NCI-H2227 (cell line): ENCODE measurements at regions not wholly inside any gene's neighbourhood (a gene's known extent, or its start where the extent isn't known, plus 50 kb on each side); places are given as distances from the start of the nearest gene placed in this dataset.
"Not testable (repeated sequence)": the region's sequence is repeated elsewhere in the genome, so short reads cannot be mapped to it uniquely, and the experiment has no call there.

ENCODE experiments used
- DNase-seq: peaks from one replicate; lab custom pipeline; 2025; ENCODE audit not compliant: unreplicated experiment; lab: John Stamatoyannopoulos, UW

GRCh38 chr2:194486326-194486725 lies 1170.7 kb upstream of the SLC39A10 start:
- no peak for DNase-seq

GRCh38 chr2:194483041-194483440 lies 1174.0 kb upstream of the SLC39A10 start:
- DNase-seq, result no peak

GRCh38 chr2:194465641-194466040 lies 1191.4 kb upstream of the SLC39A10 start:
- no peak for DNase-seq

GRCh38 chr2:194464964-194465638 lies 1191.9 kb upstream of the SLC39A10 start:
- no peak for DNase-seq

DNA sequence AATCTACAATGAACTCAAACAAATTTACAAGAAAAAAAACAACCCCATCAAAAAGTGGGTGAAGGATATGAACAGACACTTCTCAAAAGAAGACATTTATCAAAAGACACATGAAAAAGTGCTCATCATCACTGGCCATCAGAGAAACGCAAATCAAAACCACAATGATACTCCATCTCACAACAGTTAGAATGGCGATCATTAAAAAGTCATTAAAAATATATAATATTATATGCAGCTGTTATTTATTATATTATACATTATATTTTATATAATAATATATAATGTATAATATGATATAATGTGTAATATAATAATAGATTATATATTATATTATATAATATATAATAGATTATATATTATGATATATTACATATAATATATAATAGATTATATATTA lies 1194.1 kb upstream of the SLC39A10 start:
- DNase-seq, result not testable (repeated sequence)

DNA sequence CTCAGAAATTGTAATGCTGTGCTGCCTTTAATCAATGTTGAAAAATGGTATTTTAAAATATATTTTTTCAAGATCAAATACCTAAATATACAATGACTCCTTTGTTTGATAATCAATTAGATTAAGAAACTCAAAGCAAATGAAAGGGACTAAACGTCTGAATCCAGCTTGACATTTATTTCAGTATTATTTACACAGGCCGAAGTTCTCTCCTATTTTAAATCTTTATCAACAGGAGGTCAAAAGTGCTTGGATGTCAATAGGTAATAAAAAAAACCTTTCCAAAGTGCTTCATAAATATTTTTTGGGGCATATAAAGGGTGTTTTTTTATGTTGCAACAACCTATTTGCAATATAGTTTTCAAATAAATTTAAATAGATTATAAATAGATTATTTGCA lies 1201.7 kb upstream of the SLC39A10 start:
- DNase-seq, result no peak

DNA sequence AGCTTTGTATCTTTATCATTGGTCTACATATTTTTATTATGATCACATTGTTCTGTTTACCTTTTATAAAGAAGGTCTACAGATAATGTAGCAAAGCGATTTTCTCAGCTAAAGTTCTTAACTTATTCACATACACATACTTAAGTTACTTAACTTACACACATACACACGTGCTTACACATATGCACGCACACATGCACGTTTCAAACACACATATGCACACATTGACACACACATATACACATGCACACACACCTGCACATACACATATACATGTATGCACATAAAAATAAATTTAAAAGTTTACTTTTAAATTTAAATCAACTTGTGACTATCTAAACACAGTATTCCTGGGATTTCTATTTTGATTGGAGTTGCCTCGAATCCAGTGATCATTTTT lies 1204.5 kb upstream of the SLC39A10 start:
- no peak for DNase-seq

DNA sequence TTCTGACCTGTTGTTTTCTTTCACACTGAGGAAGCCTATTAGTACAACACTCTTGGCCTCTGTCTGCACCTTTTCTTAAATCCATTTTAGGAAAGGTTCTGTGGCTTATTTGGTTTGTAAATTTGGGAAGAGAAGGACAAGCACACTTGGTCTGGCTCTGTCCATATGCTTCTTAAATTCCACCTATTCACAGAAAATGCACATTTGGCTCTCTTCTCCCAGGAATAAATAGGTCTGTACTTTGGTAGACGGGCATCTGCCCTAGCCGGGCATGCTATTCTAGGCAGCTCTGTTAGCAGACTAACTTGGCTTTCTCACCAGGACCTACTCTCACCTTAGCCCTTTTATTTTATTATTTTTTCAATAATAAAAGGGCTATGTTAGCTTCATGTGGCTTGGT lies 1211.8 kb upstream of the SLC39A10 start:
- no peak for DNase-seq

GRCh38 chr2:194443926-194444325 lies 1213.1 kb upstream of the SLC39A10 start:
- no peak for DNase-seq

GRCh38 chr2:194424683-194425209 lies 1232.3 kb upstream of the SLC39A10 start:
- peak; percentile 47 for DNase-seq

GRCh38 chr2:194411221-194411620 lies 1245.8 kb upstream of the SLC39A10 start:
- no peak for DNase-seq

GRCh38 chr2:194395818-194396217 lies 1261.2 kb upstream of the SLC39A10 start:
- DNase-seq, result no peak

DNA sequence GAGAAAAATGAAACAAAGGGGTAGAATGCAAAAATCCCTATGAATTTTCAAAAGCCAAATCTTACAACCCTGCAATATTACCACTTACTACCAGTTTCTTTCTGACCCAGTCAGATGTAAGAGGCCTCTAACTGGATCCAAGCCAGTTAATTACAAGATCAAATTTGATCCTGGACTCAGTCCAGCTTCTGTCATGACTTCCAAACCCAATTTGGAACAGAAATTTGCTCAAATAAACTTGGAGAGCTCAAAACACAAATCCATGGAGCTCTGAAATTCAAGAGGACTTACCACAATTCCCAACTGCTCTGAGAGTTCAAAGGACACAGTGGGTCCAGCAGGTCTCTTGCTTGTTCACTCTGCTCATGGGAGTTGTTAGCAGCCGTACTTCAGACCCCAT lies 1271.7 kb upstream of the SLC39A10 start:
- DNase-seq, result no peak

GRCh38 chr2:194383401-194383800 lies 1273.6 kb upstream of the SLC39A10 start:
- peak; percentile 14 for DNase-seq

DNA sequence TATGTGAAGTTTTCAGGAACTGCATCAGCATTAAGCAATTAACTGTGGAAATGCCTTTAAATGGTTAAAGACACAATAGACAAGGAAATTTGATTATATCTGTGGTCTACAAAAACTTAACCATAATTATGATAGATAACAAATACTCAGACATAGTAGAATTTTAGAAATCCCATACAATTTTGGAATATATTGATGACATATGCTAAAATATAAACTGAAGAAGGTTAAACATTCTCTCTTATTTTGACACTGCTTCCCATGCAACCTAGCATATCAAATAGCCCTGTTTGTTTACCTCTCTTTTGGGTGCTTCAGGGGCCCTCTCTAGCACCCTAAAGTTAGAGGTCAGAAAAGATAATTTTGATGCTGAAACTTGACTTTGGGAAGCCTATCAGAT lies 1274.8 kb upstream of the SLC39A10 start:
- DNase-seq, result no peak

- no peak for DNase-seq
These were observed 1277.0 kb upstream of the SLC39A10 start for GRCh38 chr2:194380011-194380410.

GRCh38 chr2:194367390-194367789 lies 1289.6 kb upstream of the SLC39A10 start:
- DNase-seq, result not testable (repeated sequence)

DNA sequence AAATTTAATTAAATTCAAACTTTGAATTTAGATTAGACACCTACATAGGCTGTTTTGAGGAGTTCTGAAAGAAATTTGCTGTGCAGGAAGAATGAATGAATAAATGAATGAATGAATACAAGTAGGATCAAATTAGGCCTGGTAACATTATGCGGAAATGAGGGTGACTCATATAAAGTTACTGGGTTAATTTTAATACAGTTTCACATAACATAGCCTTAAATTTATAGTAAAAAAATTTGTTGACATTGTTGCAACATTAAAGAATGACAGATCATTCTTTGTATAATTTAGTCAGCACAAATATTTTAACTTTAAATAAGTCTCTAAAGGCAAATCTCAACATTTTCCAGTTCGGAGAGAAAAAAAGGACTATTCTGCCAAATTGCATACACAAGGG lies 1293.1 kb upstream of the SLC39A10 start:
- no peak for DNase-seq

DNA sequence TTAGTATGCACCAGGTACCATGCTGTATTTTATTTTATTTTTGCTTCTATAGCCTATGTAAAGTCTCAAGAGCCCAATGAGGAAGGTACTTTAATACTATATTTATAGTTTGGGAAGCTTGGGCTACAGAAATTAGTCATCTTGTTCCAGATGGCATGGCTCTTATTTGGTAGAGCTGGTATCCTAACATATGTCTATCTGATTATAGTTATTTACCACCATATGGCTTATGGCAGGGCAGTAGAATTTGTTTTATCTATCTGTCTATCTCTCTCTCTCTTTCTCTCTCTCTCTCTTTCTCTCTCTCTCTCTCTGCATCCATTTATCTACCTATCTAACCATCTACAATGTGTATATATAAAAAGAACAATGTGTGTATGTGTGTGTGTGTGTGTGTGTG lies 1293.7 kb upstream of the SLC39A10 start:
- DNase-seq, result no peak

DNA sequence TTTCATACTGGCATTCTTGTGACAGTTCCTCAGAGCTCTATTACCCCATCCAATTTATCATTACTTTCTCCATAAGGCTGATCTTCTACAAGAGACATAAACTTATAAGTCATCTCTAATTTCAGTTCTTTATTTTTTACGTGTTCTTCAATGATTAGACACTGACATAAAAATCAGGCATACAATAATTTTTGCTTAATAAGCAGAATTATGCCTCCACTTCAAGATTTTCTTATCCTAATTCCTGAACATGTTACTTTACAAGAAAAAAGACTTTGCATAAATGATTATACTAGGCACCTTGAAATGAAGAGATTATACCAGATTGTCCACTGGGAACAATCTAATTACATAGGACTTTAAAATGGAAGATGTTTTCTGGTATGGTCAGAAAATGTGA lies 1304.5 kb upstream of the SLC39A10 start:
- no peak for DNase-seq

- peak; percentile 69 for DNase-seq
These were observed 1310.8 kb upstream of the SLC39A10 start for GRCh38 chr2:194346193-194346592.

GRCh38 chr2:194345347-194345746 lies 1311.7 kb upstream of the SLC39A10 start:
- DNase-seq, result no peak

DNA sequence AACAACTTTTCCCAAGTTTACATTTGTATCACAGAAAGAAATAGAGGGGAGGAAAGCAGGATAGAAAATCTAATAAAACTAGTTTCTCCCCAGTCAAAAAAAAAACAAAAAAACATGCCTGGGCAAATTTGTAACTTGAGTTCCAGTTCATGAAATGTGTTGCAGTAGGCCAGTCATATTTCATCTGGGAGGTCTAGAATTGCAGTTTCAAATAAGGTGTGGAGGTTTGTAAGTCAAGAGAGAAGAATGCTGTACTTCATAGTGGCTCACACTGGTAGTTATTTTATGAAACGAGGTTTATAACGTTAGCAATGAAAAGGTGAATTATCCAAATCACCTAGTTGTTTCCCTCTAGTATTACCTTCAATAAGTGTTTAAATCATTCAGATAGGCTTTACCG lies 1313.9 kb upstream of the SLC39A10 start:
- no peak for DNase-seq
